H7 (cell line): ENCODE measurements at regions not wholly inside any gene's neighbourhood (a gene's known extent, or its start where the extent isn't known, plus 50 kb on each side); places are given as distances from the start of the nearest gene placed in this dataset.

Experiments used
- DNase-seq: peaks from one replicate; pipeline ENCODE4 v3.0.0; 2012
- H3K27me3 ChIP-seq: 2 replicates; pipeline ENCODE4 v1.6.0; 2011; ENCODE audit warnings: mild to moderate bottlenecking, low read length; ENCODE audit not compliant: control insufficient read depth, insufficient read depth
- H3K36me3 ChIP-seq: replicated peaks from 2 replicates; pipeline ENCODE4 v1.5.1; 2011; ENCODE audit warnings: low read length; ENCODE audit not compliant: control insufficient read depth, insufficient read depth
- H3K4me3 ChIP-seq: 2 replicates; pipeline ENCODE4 v1.5.1; 2011; ENCODE audit warnings: low read depth, mild to moderate bottlenecking, control low read depth, low read length, moderate library complexity; ENCODE audit not compliant: insufficient read depth

GRCh38 chr1:209045331-209046057, 538.0 kb upstream of the CAMK1G start:
- Histone ChIP-seq H3K4me3 (no peak overlapping the region), H3K27me3 (peaks cover 10% of the 10 kb centered on the region), H3K36me3 (no peaks in the 10 kb centered on the region)
- DNase-seq, result no peak

GRCh38 chr1:209046058-209046417, 537.5 kb upstream of the CAMK1G start:
- Histone ChIP-seq H3K4me3 (no peak overlapping the region), H3K27me3 (peaks cover 14% of the 10 kb centered on the region), H3K36me3 (no peaks in the 10 kb centered on the region)
- DNase-seq, result no peak

DNA sequence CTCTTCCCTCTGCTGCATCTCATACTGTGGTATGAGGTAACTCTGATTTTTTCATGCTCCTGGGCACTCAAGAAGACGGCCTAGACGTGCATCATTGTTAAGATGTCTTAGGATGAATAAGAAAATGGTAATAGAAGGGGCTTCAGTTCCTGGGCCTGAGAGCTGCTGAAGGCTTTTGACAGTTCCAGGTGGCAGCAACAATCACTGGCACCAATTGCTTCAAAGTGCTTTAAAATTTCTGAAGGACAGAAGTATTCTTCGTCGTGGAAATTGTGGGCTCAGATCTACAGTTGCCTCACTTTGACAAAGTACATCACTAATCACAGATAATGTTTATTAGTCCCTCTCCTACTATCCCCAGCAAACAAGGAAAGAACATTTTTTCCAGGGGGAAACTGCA, 536.6 kb upstream of the CAMK1G start:
- Histone ChIP-seq H3K27me3 (peaks cover 16% of the 10 kb centered on the region), H3K4me3 (no peak overlapping the region), H3K36me3 (no peaks in the 10 kb centered on the region)
- DNase-seq, result no peak

DNA sequence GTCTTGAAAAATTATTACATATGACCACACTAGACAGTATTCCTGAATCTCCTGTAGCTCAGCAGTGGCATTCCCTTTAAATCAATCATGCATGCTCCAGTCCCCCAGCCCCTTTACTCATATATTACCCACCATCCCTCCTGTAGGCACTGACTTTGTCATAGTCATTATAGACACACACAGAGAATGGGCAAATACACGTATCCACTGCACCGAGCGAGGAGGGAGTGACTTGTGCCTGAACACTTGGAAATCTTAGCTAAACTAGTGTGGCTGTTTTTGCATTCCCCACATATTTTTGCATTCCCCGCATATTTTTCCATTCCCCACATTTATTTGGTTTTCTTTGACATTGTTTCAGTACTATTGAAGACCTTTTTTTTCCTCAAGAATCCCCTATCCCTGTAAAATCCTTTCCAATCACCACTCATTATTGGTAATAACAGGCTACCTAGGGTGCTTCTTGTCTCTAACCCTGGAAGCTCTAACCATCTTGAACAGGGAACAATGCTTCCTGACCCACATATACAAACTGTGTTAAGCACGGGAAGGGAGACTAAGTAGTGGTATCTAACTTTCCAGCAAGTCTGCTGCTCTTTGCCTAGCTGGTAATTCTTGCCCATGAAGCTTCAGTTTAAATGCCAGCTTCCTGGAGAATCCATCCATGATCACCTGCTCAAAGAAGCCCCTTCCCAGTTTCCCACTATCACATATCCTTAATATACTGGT, 534.4 kb upstream of the CAMK1G start:
- no peak for DNase-seq
- Histone ChIP-seq H3K4me3 (no peak overlapping the region), H3K27me3 (peaks cover 16% of the 10 kb centered on the region), H3K36me3 (no peaks in the 10 kb centered on the region)

DNA sequence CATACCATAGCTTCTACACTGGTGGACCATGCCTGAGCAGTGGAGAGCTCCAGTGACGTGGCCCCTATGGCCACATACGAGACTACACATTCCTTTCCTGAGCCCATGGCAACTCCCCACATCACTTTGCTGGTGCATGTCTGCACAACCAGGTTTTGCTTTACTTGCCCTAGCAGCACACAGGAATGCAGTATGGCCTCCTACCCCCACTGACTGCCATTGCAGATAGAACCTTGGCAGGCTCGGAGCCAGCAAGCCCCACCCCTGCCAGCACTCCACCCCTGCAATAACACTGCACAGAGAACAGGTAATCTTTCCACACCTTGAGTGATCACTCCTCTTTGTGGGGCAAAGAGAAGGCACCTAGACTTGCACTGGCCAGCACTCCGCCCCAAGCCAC, 531.9 kb upstream of the CAMK1G start:
- H3K4me3 ChIP-seq, result no peak overlapping the region
- H3K27me3 ChIP-seq, result peaks cover 16% of the 10 kb centered on the region
- DNase-seq, result no peak
- no peaks in the 10 kb centered on the region for H3K36me3 ChIP-seq

DNA sequence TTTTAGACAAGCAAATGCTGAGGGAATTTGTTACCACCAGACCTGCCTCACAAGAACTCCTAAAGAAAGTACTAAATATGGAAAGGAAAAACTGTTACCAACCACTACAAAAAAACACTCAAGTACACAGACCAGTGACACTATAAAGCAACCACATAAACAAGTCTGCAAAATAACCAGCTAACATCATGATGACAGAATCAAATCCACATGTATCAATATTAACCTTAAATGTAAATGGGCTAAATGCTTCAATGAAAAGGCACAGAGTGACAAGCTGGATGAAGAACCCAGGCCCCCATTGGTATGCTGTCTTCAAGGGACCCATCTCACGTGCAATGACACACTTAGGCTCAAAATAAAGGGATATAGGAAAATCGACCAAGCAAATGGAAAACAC, 529.9 kb upstream of the CAMK1G start:
- no peak overlapping the region for H3K4me3 ChIP-seq
- DNase-seq, result no peak
- H3K36me3 ChIP-seq, result no peaks in the 10 kb centered on the region
- H3K27me3 ChIP-seq, result peaks cover 16% of the 10 kb centered on the region

DNA sequence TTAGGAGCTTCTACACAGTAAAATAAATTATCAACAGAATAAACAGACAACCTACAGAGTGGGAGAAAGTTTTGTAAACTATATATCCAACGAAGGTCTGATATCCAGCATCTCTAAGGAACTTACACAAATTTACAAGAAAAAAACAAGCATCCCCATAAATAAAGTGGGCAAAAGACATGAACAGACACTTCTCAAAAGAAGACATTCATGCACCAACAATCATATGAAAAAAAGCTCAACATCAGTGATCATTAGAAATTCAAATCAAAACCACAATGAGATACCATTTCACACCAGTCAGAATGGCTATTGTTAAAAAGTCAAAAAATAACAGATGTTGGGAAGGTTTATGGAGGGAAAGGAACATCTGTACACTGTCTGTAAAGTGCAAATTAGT, 526.4 kb upstream of the CAMK1G start:
- no peak for DNase-seq
- no peaks in the 10 kb centered on the region; the same call in 1 of the 2 replicates for H3K27me3 ChIP-seq
- no peak overlapping the region for H3K4me3 ChIP-seq

DNA sequence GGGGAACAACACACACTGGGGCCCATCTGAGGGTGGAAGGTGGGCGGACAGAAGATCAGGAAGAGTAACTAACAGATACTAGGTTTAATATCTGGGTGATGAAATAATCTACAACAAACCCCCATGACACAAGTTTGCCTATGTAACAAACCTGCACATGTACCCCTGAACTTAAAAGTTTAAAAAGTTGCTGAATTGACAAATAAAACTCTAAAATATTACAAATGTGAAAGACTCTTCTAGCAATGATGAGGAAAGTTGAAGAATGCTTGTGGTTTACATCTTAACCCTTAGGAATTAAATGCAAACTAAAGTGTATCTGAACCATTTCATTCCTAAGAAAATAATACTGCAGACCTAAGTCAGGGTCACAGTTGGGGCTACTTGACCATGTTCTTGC, 525.6 kb upstream of the CAMK1G start:
- DNase-seq, result no peak
- Histone ChIP-seq H3K27me3 (no peaks in the 10 kb centered on the region; the same call in 1 of the 2 replicates), H3K4me3 (no peak overlapping the region), H3K36me3 (no peaks in the 10 kb centered on the region)

More for the DNA sequence above, 526.4 kb upstream of the CAMK1G start:
- H3K36me3 ChIP-seq, result no peaks in the 10 kb centered on the region

DNA sequence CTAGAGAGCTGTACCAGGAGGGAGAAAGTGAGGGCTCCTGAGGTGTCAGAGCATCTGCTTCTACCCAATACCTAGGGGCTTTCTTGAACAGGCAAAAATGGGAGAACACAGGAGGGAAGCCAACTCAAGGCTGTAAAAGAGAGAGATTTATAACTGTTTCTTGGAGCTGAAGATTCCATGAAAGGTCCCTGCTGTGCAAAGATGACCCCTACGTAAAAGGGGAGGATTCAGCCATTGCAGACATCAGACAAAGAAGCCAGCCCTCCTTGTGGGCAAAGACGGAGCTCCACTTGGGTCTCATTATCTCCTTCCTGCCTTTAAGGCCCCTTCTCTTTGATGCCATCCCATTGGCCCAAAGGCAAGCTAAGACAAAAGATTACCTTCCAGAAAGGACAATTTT, 524.1 kb upstream of the CAMK1G start:
- no peak for DNase-seq
- Histone ChIP-seq H3K36me3 (no peaks in the 10 kb centered on the region), H3K27me3 (no peaks in the 10 kb centered on the region; the same call in 1 of the 2 replicates), H3K4me3 (no peak overlapping the region)

DNA sequence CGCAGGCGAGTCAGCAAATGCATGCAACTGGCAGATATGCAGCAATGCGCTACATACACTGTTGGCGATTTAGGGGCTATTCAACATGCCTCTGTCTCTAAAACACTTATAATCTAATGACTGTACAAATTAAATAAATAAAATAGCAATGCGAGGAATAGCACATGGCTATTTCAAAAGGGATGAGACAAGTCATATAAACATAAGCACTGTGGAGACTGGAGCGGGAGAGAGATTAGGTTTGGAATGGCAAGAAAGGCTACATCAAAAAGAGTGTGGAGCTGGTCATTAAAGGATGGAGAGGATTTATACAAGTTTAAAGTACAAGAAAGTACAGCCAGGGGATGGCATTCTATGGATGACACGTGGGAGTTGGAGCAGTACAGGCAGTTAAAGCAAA, 523.5 kb upstream of the CAMK1G start:
- no peak for DNase-seq
- Histone ChIP-seq H3K27me3 (no peaks in the 10 kb centered on the region; the same call in 1 of the 2 replicates), H3K4me3 (no peak overlapping the region)

DNA sequence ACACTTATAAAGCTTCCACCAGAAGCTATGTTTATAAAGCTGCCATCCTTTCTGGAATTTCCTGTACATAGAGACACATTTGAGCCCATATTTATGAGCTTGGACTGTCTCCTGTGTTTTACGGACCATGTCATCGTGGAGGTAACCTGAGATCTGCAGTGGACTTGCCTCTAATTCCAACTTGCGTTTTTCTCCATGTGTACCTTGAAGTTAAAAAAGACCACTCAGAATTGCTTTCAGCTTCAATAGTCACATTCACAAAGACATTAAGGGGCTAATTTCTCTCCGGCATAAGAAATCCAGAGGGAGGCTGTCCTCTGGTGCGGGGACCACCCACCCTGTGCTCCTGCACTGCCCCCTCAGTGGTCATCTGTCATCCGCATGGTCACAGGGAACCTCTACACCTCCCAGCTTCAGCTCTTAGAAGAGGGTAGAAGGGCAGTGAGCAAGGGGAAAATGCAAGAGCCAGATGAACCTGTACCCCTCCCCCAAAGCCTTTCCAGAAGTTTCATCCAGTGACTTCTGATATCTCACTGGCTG, 521.4 kb upstream of the CAMK1G start:
- DNase-seq, result no peak
- H3K27me3 ChIP-seq, result no peaks in the 10 kb centered on the region; the same call in 1 of the 2 replicates
- no peak overlapping the region for H3K4me3 ChIP-seq
- no peaks in the 10 kb centered on the region for H3K36me3 ChIP-seq

More for the DNA sequence above, 523.5 kb upstream of the CAMK1G start:
- H3K36me3 ChIP-seq, result no peaks in the 10 kb centered on the region

- Histone ChIP-seq H3K27me3 (no peaks in the 10 kb centered on the region; the same call in 1 of the 2 replicates), H3K4me3 (no peak overlapping the region), H3K36me3 (no peaks in the 10 kb centered on the region)
- no peak for DNase-seq
Measured at GRCh38 chr1:209062863-209063262, 520.7 kb upstream of the CAMK1G start.

DNA sequence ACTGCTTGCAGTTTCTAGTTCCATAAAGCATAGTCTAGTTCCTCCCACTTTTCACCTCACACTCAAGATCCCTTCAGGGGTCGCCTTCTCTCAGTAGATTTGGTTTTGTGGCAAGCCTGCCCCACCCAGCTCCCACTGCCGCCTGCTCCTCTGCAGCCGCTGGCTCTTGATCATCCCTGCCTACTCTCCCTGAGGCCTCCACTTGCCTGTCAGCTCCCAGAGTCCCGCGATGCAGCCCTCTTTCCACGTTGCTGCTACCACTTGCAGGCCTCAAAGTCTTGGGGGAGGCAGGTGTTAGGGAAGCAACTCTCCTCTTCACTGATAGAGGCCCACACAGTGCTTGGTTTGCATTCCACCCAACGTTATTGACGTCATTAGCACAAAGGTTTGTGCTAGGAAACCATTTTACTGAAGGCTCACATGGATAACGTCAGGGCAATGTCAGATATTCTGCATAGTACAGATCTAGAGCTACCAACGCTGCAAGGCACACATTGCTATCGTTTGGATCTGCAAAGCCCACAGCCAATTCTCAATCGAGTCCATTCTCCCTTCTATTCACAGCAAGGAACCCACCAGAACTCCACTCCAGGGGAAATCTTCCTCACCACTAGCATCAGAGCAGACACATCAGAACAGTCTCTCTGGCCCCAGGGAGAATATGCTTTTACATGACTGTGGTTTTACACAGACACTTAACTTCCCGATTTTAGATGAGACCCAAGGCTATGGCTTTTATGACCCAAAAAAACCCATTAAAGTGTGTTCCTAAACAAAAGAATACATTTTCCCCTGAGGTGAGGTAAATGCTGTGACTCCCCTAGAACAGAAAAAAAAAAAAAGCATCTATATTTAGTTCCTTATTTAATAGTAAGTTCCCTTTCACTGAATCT, 519.5 kb upstream of the CAMK1G start:
- H3K27me3 ChIP-seq, result no peaks in the 10 kb centered on the region; the same call in 1 of the 2 replicates
- DNase-seq, result no peak
- H3K36me3 ChIP-seq, result no peaks in the 10 kb centered on the region
- no peak overlapping the region for H3K4me3 ChIP-seq
